Trophoblast cell (in vitro differentiated cells and primary cell): ENCODE measurements at regions not wholly inside any gene's neighbourhood (a gene's known extent, or its start where the extent isn't known, plus 50 kb on each side); places are given as distances from the start of the nearest gene placed in this dataset.

Experiments
- DNase-seq, 2 donors: peaks; one replicate each; pipeline ENCODE4 v3.0.0-alpha.2; 2016
- H2AFZ ChIP-seq: 2 replicates; pipeline ENCODE4 v1.6.1; 2013; ENCODE audit warnings: low read length, moderate library complexity, mild to moderate bottlenecking; ENCODE audit not compliant: insufficient read depth, poor library complexity
- H2AK5ac ChIP-seq: 2 replicates; pipeline ENCODE4 v1.6.1; 2013; ENCODE audit warnings: mild to moderate bottlenecking, low read length
- H2BK120ac ChIP-seq: 2 replicates; pipeline ENCODE4 v1.6.1; 2013; ENCODE audit warnings: low read length, mild to moderate bottlenecking, moderate library complexity; ENCODE audit not compliant: insufficient read depth, poor library complexity
- H2BK12ac ChIP-seq: 2 replicates; pipeline ENCODE4 v1.6.1; 2013; ENCODE audit warnings: mild to moderate bottlenecking, low read length, moderate library complexity
- H2BK5ac ChIP-seq: 2 replicates; pipeline ENCODE4 v1.6.1; 2013; ENCODE audit warnings: low read length, low read depth, moderate library complexity, mild to moderate bottlenecking; ENCODE audit not compliant: poor library complexity
- H3K14ac ChIP-seq: 2 replicates; pipeline ENCODE4 v1.6.1; 2013; ENCODE audit warnings: mild to moderate bottlenecking, low read length
- H3K18ac ChIP-seq: 2 replicates; pipeline ENCODE4 v1.6.1; 2013; ENCODE audit warnings: mild to moderate bottlenecking, low read length
- H3K23ac ChIP-seq: 2 replicates; pipeline ENCODE4 v1.6.1; 2013; ENCODE audit warnings: low read length
- H3K27ac ChIP-seq: 2 replicates; pipeline ENCODE4 v1.5.1; 2013; ENCODE audit warnings: low read depth, mild to moderate bottlenecking, inconsistent platforms, low read length, moderate library complexity
- H3K27me3 ChIP-seq: 2 replicates; pipeline ENCODE4 v1.6.1; 2013; ENCODE audit warnings: inconsistent platforms, mild to moderate bottlenecking, low read length, moderate library complexity; ENCODE audit not compliant: insufficient read depth
- H3K36me3 ChIP-seq, 2 experiments: 1 replicate in 1 of 2; 2 replicates in 1 of 2; pipeline ENCODE4 v1.6.1; 2013; ENCODE audit warnings: low read length in 2 of 2, mild to moderate bottlenecking in 2 of 2, moderate library complexity in 1 of 2; ENCODE audit not compliant: insufficient read depth in 2 of 2, control insufficient read depth in 1 of 2
- H3K4ac ChIP-seq: 2 replicates; pipeline ENCODE4 v1.6.1; 2013; ENCODE audit warnings: low read depth, mild to moderate bottlenecking, low read length, moderate library complexity
- H3K4me1 ChIP-seq, 2 experiments: 1 replicate in 1 of 2; 2 replicates in 1 of 2; pipeline ENCODE4 v1.6.1; 2013; ENCODE audit warnings: low read length in 2 of 2, mild to moderate bottlenecking in 2 of 2, moderate library complexity in 1 of 2; ENCODE audit not compliant: insufficient read depth in 2 of 2, control insufficient read depth in 1 of 2
- H3K4me2 ChIP-seq: 2 replicates; pipeline ENCODE4 v1.6.1; 2013; ENCODE audit warnings: inconsistent platforms, mild to moderate bottlenecking, low read length, moderate library complexity
- H3K4me3 ChIP-seq: 2 replicates; pipeline ENCODE4 v1.5.1; 2013; ENCODE audit warnings: mild to moderate bottlenecking, low read depth, low read length, inconsistent platforms
- H3K79me1 ChIP-seq: one replicate; pipeline ENCODE4 v1.6.1; 2013; ENCODE audit warnings: low read length
- H3K79me2 ChIP-seq: 2 replicates; pipeline ENCODE4 v1.6.1; 2013; ENCODE audit warnings: low read length, mild to moderate bottlenecking; ENCODE audit not compliant: control insufficient read depth, insufficient read depth, poor library complexity
- H3K9ac ChIP-seq: 2 replicates; pipeline ENCODE4 v1.6.1; 2013; ENCODE audit warnings: mild to moderate bottlenecking, low read length
- H3K9me3 ChIP-seq: 2 replicates; pipeline ENCODE4 v1.6.1; 2013; ENCODE audit warnings: low read depth, mild to moderate bottlenecking, control low read depth, inconsistent platforms, low read length; ENCODE audit not compliant: insufficient read depth
- H4K12ac ChIP-seq: 2 replicates; pipeline ENCODE4 v1.6.1; 2013; ENCODE audit warnings: low read depth, mild to moderate bottlenecking, low read length, moderate library complexity
- H4K8ac ChIP-seq: 2 replicates; pipeline ENCODE4 v1.6.1; 2013; ENCODE audit warnings: low read depth, mild to moderate bottlenecking, low read length, moderate library complexity
- H4K91ac ChIP-seq: one replicate; pipeline ENCODE4 v1.6.1; 2013; ENCODE audit warnings: low read depth, mild to moderate bottlenecking, low read length, moderate library complexity
- WGBS: extraction: QIAGEN DNeasy Blood & Tissue Kit; methylation state at CpG from one replicate; pipeline ENCODE4 v1.1.7; 2013; ENCODE audit warnings: missing lambda C conversion rate; ENCODE audit not compliant: insufficient read length, insufficient coverage; ENCODE audit errors: extremely low coverage; 5-methylcytosine and 5-hydroxymethylcytosine counted together

- WGBS = no CpG with 5 or more reads among the region's 12 CpGs
- H3K9ac ChIP-seq = no peak overlapping the region
These were observed 204.3 kb upstream of the DIO3 start for GRCh38 chr14:101357038-101357437.

GRCh38 chr14:101357559-101358319, 203.6 kb upstream of the DIO3 start:
- no peak overlapping the region for H3K4ac ChIP-seq
- no peak overlapping the region for H4K12ac ChIP-seq
- no peak overlapping the region for H2BK5ac ChIP-seq
- H3K79me2 ChIP-seq = no peaks in the 10 kb centered on the region
- H4K8ac ChIP-seq = no peak overlapping the region
- H3K9ac ChIP-seq = no peak overlapping the region
- H3K9me3 ChIP-seq = peaks cover 11% of the 10 kb centered on the region
- H4K91ac ChIP-seq = no peak overlapping the region
- no peak for DNase-seq
- H2BK12ac ChIP-seq = no peak overlapping the region
- no peak overlapping the region for H2AFZ ChIP-seq
- H3K27ac ChIP-seq = no peak overlapping the region
- H3K27me3 ChIP-seq = no peaks in the 10 kb centered on the region
- peaks cover 0 to 8% of the 10 kb centered on the region in 2 experiments for H3K4me1 ChIP-seq
- no peaks in the 10 kb centered on the region for H3K36me3 ChIP-seq
- peaks cover 6% of the 10 kb centered on the region for H3K79me1 ChIP-seq
- no peak overlapping the region for H2BK120ac ChIP-seq
- H3K4me3 ChIP-seq = no peak overlapping the region
- H3K23ac ChIP-seq = no peak overlapping the region
- H3K18ac ChIP-seq = no peak overlapping the region
- WGBS = no CpG with 5 or more reads among the region's 10 CpGs
- H2AK5ac ChIP-seq = no peak overlapping the region
- H3K4me2 ChIP-seq = no peak overlapping the region
- no peak overlapping the region for H3K14ac ChIP-seq

More at GRCh38 chr14:101357038-101357437, 204.3 kb upstream of the DIO3 start:
- peaks cover 0 to 8% of the 10 kb centered on the region in 2 experiments for H3K4me1 ChIP-seq
- H3K36me3 ChIP-seq = no peaks in the 10 kb centered on the region
- no peak overlapping the region for H4K91ac ChIP-seq
- H2BK120ac ChIP-seq = no peak overlapping the region
- DNase-seq = no peak
- no peak overlapping the region for H3K18ac ChIP-seq
- peaks cover 13% of the 10 kb centered on the region for H3K9me3 ChIP-seq
- no peak overlapping the region for H3K14ac ChIP-seq
- no peak overlapping the region for H2AFZ ChIP-seq
- H3K4me3 ChIP-seq = no peak overlapping the region
- no peak overlapping the region for H3K4me2 ChIP-seq
- H3K79me1 ChIP-seq = peaks cover 6% of the 10 kb centered on the region
- no peak overlapping the region for H3K27ac ChIP-seq
- H3K27me3 ChIP-seq = no peaks in the 10 kb centered on the region
- H4K8ac ChIP-seq = no peak overlapping the region
- no peak overlapping the region for H2AK5ac ChIP-seq
- H4K12ac ChIP-seq = no peak overlapping the region
- H3K79me2 ChIP-seq = no peaks in the 10 kb centered on the region
- H3K4ac ChIP-seq = no peak overlapping the region
- no peak overlapping the region for H2BK12ac ChIP-seq
- no peak overlapping the region for H2BK5ac ChIP-seq
- H3K23ac ChIP-seq = no peak overlapping the region

GRCh38 chr14:101358320-101359125, 202.8 kb upstream of the DIO3 start:
- Histone ChIP-seq H3K23ac (no peak overlapping the region), H3K79me2 (no peaks in the 10 kb centered on the region), H3K4me1 (peaks cover 0 to 8% of the 10 kb centered on the region in 2 experiments), H3K27ac (no peak overlapping the region), H3K4ac (no peak overlapping the region), H3K18ac (peak overlapping the region; percentile 5), H2BK12ac (peak overlapping the region; percentile 63), H3K9ac (no peak overlapping the region), H3K79me1 (peaks cover 6% of the 10 kb centered on the region), H2AFZ (no peak overlapping the region), H2AK5ac (peak overlapping the region; percentile 18), H3K36me3 (no peaks in the 10 kb centered on the region), H4K12ac (no peak overlapping the region), H2BK120ac (no peak overlapping the region), H3K9me3 (peaks cover 11% of the 10 kb centered on the region), H4K8ac (no peak overlapping the region), H3K27me3 (no peaks in the 10 kb centered on the region), H3K14ac (peak overlapping the region; percentile 3), H2BK5ac (no peak overlapping the region), H4K91ac (peak overlapping the region; percentile 36), H3K4me3 (no peak overlapping the region), H3K4me2 (no peak overlapping the region)
- WGBS = no CpG with 5 or more reads among the region's 15 CpGs
- DNase-seq = no peak

GRCh38 chr14:101359221-101360053, 201.9 kb upstream of the DIO3 start:
- H3K4me2 ChIP-seq = no peak overlapping the region
- H3K36me3 ChIP-seq = no peaks in the 10 kb centered on the region
- H2AFZ ChIP-seq = no peak overlapping the region
- peaks cover 7 to 14% of the 10 kb centered on the region in 2 experiments for H3K4me1 ChIP-seq
- no peak overlapping the region for H2BK120ac ChIP-seq
- no peak overlapping the region for H4K12ac ChIP-seq
- no peak overlapping the region for H2AK5ac ChIP-seq
- peak overlapping the region; percentile 17 for H3K14ac ChIP-seq
- no peak overlapping the region for H3K23ac ChIP-seq
- H4K8ac ChIP-seq = no peak overlapping the region
- H2BK5ac ChIP-seq = no peak overlapping the region
- no peak for DNase-seq
- peaks cover 11% of the 10 kb centered on the region for H3K9me3 ChIP-seq
- peak overlapping the region; percentile 36 for H4K91ac ChIP-seq
- peak overlapping the region; percentile 66 for H2BK12ac ChIP-seq
- no peak overlapping the region for H3K27ac ChIP-seq
- H3K18ac ChIP-seq = no peak overlapping the region
- H3K79me1 ChIP-seq = peaks cover 11% of the 10 kb centered on the region
- H3K4ac ChIP-seq = no peak overlapping the region
- H3K9ac ChIP-seq = no peak overlapping the region
- WGBS = no CpG with 5 or more reads among the region's 19 CpGs
- no peaks in the 10 kb centered on the region for H3K79me2 ChIP-seq
- no peaks in the 10 kb centered on the region for H3K27me3 ChIP-seq
- H3K4me3 ChIP-seq = no peak overlapping the region
